AG09309 (cell line): ENCODE measurements at regions not wholly inside any gene's neighbourhood (a gene's known extent, or its start where the extent isn't known, plus 50 kb on each side); places are given as distances from the start of the nearest gene placed in this dataset.

ENCODE experiments used
- DNase-seq: peaks from one replicate; pipeline ENCODE4 v3.0.0-alpha.2; 2010; ENCODE audit warnings: low read depth
- H3K4me3 ChIP-seq: 2 replicates; pipeline ENCODE4 v1.5.1; 2011; ENCODE audit warnings: mild to moderate bottlenecking, low read depth, low read length, moderate library complexity; ENCODE audit not compliant: control insufficient read depth
- TF ChIP-seq, protein P1 (sequence below): IDR thresholded peaks from 2 replicates; pipeline ENCODE4 v1.5.1; 2011; ENCODE audit warnings: mild to moderate bottlenecking, low read depth, low read length, inconsistent platforms; ENCODE audit not compliant: insufficient read depth, control insufficient read depth; ENCODE audit errors: missing control alignments

DNA sequence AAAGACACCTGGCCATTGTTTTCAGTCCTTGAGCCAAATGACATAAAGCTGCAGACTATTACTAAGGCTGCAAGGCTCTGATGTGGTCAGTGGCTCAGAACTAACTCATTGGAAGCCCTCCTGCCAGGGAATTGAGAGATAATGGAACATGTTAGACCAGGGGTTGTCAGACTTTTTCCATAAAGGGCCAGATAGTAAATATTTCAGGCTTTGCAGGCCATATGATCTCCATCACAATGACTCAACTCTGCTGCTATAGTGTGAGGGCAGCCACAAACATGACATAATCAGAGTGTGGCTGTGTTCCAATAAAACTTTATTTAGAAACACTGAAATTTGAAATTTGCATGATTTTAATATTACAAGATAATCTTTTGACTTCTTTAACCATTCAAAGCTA is 140.3 kb downstream of the TMEM30B start:
- TF ChIP-seq, protein P1, sequence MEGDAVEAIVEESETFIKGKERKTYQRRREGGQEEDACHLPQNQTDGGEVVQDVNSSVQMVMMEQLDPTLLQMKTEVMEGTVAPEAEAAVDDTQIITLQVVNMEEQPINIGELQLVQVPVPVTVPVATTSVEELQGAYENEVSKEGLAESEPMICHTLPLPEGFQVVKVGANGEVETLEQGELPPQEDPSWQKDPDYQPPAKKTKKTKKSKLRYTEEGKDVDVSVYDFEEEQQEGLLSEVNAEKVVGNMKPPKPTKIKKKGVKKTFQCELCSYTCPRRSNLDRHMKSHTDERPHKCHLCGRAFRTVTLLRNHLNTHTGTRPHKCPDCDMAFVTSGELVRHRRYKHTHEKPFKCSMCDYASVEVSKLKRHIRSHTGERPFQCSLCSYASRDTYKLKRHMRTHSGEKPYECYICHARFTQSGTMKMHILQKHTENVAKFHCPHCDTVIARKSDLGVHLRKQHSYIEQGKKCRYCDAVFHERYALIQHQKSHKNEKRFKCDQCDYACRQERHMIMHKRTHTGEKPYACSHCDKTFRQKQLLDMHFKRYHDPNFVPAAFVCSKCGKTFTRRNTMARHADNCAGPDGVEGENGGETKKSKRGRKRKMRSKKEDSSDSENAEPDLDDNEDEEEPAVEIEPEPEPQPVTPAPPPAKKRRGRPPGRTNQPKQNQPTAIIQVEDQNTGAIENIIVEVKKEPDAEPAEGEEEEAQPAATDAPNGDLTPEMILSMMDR = no peak
- no peak overlapping the region for H3K4me3 ChIP-seq
- DNase-seq = peak; percentile 64

- no peak for DNase-seq
- no peak overlapping the region for H3K4me3 ChIP-seq
- TF ChIP-seq, protein P1 = no peak
These were observed 140.9 kb downstream of the TMEM30B start for GRCh38 chr14:61140271-61140670.

DNA sequence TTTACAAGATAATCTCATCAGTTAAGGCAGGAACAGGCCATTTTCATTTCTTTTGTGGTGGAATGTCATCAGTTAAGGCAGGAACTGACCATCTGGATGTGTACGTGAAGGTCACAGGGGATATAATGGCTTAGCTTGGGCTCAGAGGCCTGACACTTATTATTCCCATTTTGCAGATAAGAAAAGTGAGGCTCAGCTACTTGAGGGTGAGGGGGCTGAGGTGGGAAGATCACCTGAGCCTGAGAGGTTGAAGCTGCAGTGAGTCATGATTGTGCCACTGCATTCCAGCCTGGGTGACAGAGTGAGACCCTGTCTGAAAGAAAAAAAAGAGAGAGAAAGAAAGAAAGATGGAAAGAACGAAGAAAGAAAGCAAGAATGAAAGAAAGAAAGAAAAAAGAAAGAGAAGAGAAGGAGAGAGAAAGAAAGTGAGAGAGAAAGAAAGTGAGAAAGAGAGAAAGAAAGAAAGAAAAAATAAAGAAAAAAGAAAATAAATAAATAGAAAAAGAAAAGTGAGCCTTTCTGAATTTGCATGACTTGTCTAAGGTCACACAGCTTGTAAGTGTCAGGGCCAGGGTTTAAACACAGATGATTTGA is 142.0 kb downstream of the TMEM30B start:
- TF ChIP-seq, protein P1 = no peak
- H3K4me3 ChIP-seq = no peak overlapping the region

DNA sequence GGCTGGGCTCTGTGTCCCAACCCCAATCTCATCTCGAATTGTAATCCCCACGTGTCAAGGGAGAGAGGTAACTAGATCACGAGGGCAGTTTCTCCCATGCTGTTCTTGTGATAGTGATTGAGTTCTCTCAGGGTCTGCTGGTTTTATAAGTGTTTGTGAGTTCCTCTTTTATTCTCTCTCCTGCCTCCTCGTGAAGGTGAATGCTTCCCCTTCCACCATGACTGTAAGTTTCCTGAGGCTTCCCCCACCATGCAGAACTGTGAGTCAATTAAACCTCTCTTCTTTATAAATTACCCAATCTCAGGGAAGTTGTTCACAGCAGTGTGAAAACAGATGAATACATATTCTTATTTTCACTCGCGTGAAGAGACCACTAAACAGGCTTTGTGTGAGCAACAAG is 148.2 kb downstream of the TMEM30B start:
- no peak for DNase-seq
- no peak overlapping the region for H3K4me3 ChIP-seq
- TF ChIP-seq, protein P1 = no peak

More for the DNA sequence above, 142.0 kb downstream of the TMEM30B start:
- no peak for DNase-seq

DNA sequence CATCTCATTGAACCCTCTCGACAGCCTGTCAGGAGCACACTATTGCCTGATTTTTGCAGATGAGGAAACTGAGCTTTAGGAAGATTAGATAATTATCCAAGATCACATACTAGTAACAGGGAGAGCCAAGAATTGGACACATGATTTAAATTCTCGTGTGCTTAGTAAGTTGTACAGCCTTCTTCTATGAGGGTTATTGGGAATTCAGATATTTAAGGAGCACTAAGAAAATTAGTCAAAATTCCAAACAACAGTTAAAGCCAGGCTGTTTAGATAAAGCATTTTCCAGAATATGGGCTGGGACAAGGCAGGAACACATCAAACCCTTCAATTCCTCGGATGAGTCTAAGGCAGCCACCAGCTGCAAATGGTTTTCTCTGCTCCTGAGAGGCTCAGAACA is 148.8 kb downstream of the TMEM30B start:
- TF ChIP-seq, protein P1 = no peak
- no peak for DNase-seq
- no peak overlapping the region for H3K4me3 ChIP-seq

DNA sequence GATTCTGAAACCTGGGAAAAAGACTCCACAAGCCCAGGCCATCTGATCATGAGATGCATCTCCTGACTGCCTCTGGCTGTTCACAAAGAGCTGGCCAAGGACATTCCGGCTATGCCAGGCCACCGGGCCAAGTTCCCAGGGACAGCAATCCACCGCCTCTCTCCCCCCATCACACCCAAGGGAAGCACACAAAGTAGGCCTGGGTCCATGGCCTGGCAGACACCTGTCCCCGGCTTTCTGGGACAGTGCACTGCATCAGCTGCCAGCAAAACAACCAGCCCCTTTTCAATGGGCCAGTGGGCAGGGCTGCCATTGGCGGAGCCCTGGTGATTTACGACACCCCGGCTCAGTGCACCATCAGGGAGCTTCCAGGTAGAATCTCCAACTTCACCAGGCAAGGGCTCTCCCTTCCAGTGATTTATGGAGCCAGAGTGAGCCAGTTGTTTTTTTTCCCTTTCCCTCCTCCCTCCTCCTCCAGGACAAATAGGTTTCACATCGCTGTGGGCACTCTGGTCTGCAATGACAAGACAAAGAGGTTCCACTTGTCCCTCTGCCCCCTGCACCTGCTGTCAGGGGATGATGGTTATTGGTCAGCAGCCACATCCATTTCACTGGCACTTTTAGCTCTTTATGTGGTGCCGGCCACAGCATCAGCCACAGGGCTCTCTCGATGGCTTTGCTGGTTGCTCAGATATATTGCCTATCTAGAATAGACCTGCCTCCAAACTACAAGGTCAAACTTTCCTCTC is 149.6 kb downstream of the SLC38A6 start:
- H3K4me3 ChIP-seq = no peak overlapping the region
- no peak for DNase-seq
- TF ChIP-seq, protein P1 = no peak
